ENCODE measurements at regions not wholly inside any gene's neighbourhood (a gene's known extent, or its start where the extent isn't known, plus 50 kb on each side); places are given as distances from the start of the nearest gene placed in this dataset.

DNA sequence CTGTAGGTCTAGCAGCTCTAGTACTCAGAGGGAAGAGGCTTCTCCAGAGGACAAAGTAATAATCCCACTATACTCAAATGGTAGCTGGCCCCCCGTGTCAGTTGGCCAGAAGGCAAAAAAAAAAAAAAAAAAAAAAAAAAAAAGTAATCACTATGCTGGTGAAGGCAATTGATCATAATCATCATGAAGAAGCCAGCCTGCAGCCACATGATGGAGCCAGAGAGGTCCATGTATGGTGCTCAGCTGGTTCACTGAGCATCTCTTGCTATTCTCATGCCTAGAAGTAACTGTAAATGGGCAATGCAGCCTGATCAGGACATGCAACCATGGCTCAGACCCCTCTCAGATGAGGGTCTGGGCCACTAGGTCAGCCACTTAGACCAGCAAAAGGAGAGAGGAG lies 378.8 kb downstream of the MED13L start:
- DNase-seq (no peak), ATAC-seq (no peak)
- no peak overlapping the region for H3K4me3 Mint-ChIP-seq
- peaks cover 29% of the 10 kb centered on the region for H3K27me3 Mint-ChIP-seq (ENCODE audit: low read depth)
- H3K4me1 Mint-ChIP-seq (ENCODE audit: low read depth) = no peaks in the 10 kb centered on the region
- H3K9me3 Mint-ChIP-seq = peaks cover 4% of the 10 kb centered on the region
- H3K36me3 Mint-ChIP-seq (ENCODE audit: insufficient read depth) = no peaks in the 10 kb centered on the region

GRCh38 chr12:115897729-115898128 lies 379.8 kb downstream of the MED13L start:
- DNase-seq = no peak
- Mint-ChIP-seq H3K4me1 (ENCODE audit: low read depth) (no peaks in the 10 kb centered on the region), H3K9me3 (peaks cover 4% of the 10 kb centered on the region), H3K27me3 (ENCODE audit: low read depth) (peaks cover 36% of the 10 kb centered on the region), H3K4me3 (no peak overlapping the region), H3K36me3 (ENCODE audit: insufficient read depth) (no peaks in the 10 kb centered on the region)
- ATAC-seq = no peak

DNA sequence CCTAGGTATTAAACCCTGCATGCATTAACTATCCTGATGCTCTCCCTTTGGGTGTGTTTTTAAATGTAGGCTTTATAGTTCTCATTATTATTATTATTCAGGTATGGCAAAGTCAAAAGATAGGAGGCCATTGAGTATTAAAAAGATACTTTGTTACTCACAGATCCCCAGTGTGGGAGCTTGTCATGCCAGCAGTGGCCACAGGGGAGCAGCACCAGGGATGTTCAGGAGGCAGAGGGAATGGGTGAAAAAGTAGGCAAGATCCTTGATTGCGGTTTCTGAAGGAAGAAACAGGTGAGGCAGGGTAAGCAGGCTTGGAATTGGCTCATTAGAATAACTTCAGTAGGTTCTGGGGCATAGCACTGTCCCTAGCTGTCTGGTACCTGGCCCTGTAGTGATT lies 382.2 kb downstream of the MED13L start:
- no peak overlapping the region for H3K4me3 Mint-ChIP-seq
- DNase-seq = no peak
- peaks cover 4% of the 10 kb centered on the region for H3K9me3 Mint-ChIP-seq
- peaks cover 29% of the 10 kb centered on the region for H3K27me3 Mint-ChIP-seq (ENCODE audit: low read depth)
- H3K4me1 Mint-ChIP-seq (ENCODE audit: low read depth) = no peaks in the 10 kb centered on the region
- ATAC-seq = no peak
- H3K36me3 Mint-ChIP-seq (ENCODE audit: insufficient read depth) = no peaks in the 10 kb centered on the region

DNA sequence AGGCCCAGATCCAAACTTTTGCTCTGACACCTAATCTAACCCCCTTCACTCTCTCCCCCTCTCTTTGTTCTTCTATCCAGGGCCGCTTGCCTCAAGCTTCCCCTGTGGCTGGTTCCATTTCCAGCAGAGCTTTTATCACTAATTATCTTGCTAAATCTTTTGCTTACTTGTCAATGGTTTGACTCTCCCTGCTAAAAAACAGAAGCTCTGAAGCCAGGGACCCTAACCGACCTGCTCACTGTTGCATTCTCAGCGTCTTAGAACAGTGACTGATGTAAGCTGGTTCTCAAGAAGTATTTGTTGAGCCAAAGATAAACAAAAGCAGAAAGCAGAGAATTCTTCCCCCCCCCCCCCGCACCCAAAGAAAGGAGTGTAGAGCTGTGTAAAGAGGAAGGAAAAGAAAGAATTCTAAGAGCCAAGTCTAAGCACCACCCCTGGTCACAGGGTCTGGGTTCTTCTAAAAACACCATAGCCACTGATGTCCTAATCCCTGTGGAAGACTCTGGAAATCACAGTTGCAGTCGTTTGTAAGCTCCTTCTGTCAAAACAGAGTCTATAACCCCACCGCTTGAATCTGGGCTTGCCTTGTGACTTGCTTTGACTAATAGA lies 385.8 kb downstream of the MED13L start:
- H3K36me3 Mint-ChIP-seq (ENCODE audit: insufficient read depth) = no peaks in the 10 kb centered on the region
- no peak overlapping the region for H3K4me3 Mint-ChIP-seq
- no peaks in the 10 kb centered on the region for H3K4me1 Mint-ChIP-seq (ENCODE audit: low read depth)
- H3K9me3 Mint-ChIP-seq = peaks cover 4% of the 10 kb centered on the region
- H3K27me3 Mint-ChIP-seq (ENCODE audit: low read depth) = peaks cover 23% of the 10 kb centered on the region
- DNase-seq = no peak
- no peak for ATAC-seq

GRCh38 chr12:115886666-115887065 lies 390.8 kb downstream of the MED13L start:
- Mint-ChIP-seq H3K36me3 (ENCODE audit: insufficient read depth) (no peaks in the 10 kb centered on the region), H3K9me3 (no peaks in the 10 kb centered on the region), H3K4me1 (ENCODE audit: low read depth) (no peaks in the 10 kb centered on the region), H3K27me3 (ENCODE audit: low read depth) (peaks cover 20% of the 10 kb centered on the region), H3K4me3 (no peak overlapping the region)
- ATAC-seq = no peak
- DNase-seq = no peak

DNA sequence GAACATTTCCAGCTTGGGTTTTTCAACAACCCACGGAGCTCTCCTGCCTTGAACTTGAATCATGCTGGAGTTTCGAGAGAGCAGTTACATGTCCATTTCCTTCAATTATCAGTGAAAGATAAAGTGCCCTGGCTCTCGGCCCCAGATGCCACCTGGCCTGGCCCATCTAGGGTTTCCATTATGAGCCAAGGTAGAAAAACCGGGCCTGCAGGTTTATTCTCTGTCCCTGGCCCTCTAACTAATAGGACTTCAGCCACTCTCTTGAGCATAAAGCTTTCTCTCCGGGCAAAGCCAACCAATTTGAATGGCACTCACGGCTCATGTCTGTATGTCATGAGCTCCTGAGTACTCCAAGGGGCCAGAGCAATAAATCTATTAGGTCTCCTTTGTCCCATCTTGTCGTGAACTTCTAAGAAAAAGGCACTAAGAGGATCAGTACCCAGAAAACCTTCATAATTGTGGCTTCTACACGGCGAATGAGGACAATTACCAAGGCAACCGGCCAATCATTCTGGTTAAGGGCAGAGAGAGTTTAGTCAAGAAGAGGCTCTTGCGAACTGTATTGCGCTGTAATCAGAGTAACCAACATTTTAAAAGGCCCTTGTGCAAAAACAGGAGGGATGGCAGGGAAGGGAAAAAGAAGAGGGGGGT lies 392.3 kb downstream of the MED13L start:
- ATAC-seq = no peak
- H3K4me3 Mint-ChIP-seq = no peak overlapping the region

GRCh38 chr12:115882936-115883335 lies 394.6 kb downstream of the MED13L start:
- H3K4me1 Mint-ChIP-seq (ENCODE audit: low read depth) = no peaks in the 10 kb centered on the region
- no peak for ATAC-seq

More for the DNA sequence above, 392.3 kb downstream of the MED13L start:
- Mint-ChIP-seq H3K4me1 (ENCODE audit: low read depth) (no peaks in the 10 kb centered on the region), H3K36me3 (ENCODE audit: insufficient read depth) (no peaks in the 10 kb centered on the region), H3K27me3 (ENCODE audit: low read depth) (peaks cover 17% of the 10 kb centered on the region), H3K9me3 (no peaks in the 10 kb centered on the region)
- no peak for DNase-seq

DNA sequence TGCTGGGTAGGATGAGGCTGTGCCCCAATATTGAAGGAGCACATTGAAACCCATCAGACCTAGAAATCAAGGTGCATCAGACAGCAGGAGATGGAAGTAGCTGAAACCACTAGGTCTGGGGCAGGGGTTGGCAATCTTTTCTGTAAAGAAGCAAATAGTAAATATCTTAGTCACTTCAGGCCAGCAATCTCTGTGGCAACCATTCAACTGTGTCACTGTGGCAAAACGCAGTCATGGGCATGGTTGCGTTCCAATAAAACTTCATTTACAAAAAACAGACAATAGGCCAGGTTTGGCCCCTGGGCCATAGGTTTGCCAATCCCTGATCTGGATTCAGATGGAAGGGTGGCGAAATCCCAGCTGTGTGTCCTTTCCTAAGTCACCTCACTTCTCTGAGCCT lies 397.3 kb downstream of the MED13L start:
- H3K36me3 Mint-ChIP-seq (ENCODE audit: insufficient read depth) = no peaks in the 10 kb centered on the region
- no peaks in the 10 kb centered on the region for H3K4me1 Mint-ChIP-seq (ENCODE audit: low read depth)
- H3K27me3 Mint-ChIP-seq (ENCODE audit: low read depth) = peaks cover 14% of the 10 kb centered on the region
- H3K9me3 Mint-ChIP-seq = no peaks in the 10 kb centered on the region
- H3K4me3 Mint-ChIP-seq = no peak overlapping the region
- ATAC-seq (no peak), DNase-seq (no peak)

More at GRCh38 chr12:115882936-115883335, 394.6 kb downstream of the MED13L start:
- Mint-ChIP-seq H3K27me3 (ENCODE audit: low read depth) (peaks cover 22% of the 10 kb centered on the region), H3K9me3 (no peaks in the 10 kb centered on the region), H3K36me3 (ENCODE audit: insufficient read depth) (no peaks in the 10 kb centered on the region), H3K4me3 (no peak overlapping the region)
- DNase-seq = no peak

GRCh38 chr12:115879354-115879753 lies 398.1 kb downstream of the MED13L start:
- Mint-ChIP-seq H3K4me1 (ENCODE audit: low read depth) (no peaks in the 10 kb centered on the region), H3K27me3 (ENCODE audit: low read depth) (peaks cover 15% of the 10 kb centered on the region), H3K36me3 (ENCODE audit: insufficient read depth) (no peaks in the 10 kb centered on the region), H3K4me3 (no peak overlapping the region), H3K9me3 (peaks cover 4% of the 10 kb centered on the region)
- ATAC-seq (no peak), DNase-seq (no peak)

DNA sequence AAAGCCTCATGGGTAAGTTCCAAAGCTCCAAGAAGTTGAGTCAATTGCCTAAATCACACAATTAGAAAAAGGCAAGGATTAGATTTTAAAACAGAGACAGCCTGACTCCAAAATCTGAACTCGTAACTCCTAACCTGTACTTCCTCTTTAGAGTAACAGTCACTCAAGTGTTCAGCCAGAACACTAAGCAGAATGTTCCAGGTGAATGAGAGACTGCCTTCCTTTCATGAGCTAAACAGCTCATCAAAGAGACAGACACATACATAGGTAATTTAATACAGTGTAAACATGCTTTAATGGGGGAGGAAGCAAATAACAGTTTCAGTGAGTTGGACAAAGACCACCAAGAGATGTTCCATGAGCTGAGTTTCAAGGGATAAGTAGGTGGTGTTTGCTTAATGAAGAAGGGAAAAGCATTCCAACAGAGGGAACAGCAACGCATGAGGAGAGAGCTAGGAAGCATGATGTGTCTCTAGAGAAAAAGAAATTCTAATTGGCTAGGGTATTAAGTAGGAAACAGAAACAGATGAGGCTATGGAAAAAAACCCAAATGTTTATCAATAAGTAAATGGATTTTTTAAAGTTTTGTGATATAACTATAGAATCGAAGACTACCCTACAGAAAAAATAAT lies 403.9 kb downstream of the MED13L start:
- Mint-ChIP-seq H3K36me3 (ENCODE audit: insufficient read depth) (no peaks in the 10 kb centered on the region), H3K9me3 (peaks cover 4% of the 10 kb centered on the region), H3K4me3 (no peak overlapping the region), H3K27me3 (ENCODE audit: low read depth) (peaks cover 22% of the 10 kb centered on the region), H3K4me1 (ENCODE audit: low read depth) (no peaks in the 10 kb centered on the region)
- DNase-seq (no peak), ATAC-seq (no peak)

GRCh38 chr12:115872919-115873357 lies 404.6 kb downstream of the MED13L start:
- Mint-ChIP-seq H3K27me3 (ENCODE audit: low read depth) (peaks cover 26% of the 10 kb centered on the region), H3K4me1 (ENCODE audit: low read depth) (no peaks in the 10 kb centered on the region), H3K4me3 (no peak overlapping the region), H3K36me3 (ENCODE audit: insufficient read depth) (no peaks in the 10 kb centered on the region), H3K9me3 (peaks cover 4% of the 10 kb centered on the region)
- ATAC-seq = no peak
- no peak for DNase-seq

DNA sequence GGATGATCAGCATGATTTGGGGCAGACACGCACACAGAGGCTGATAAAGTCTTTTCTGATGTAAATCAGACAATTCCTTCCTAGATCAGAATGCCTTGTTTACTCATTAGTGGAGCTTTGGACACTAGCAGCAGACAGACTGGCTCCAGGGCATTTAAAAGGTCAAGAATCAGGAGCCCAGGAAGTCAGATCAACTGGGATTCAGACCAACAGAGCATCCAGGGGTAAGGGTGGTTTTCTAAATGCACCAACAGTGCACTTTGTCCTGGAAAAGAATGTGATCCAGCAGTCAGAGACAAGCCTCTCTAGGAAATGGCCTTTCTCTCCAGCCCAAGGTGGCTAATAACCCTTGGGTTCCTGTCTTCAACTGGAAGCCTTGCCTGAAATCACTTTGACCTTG lies 405.3 kb downstream of the MED13L start:
- no peak overlapping the region for H3K4me3 Mint-ChIP-seq
- peaks cover 4% of the 10 kb centered on the region for H3K9me3 Mint-ChIP-seq
- peaks cover 26% of the 10 kb centered on the region for H3K27me3 Mint-ChIP-seq (ENCODE audit: low read depth)
- H3K36me3 Mint-ChIP-seq (ENCODE audit: insufficient read depth) = no peaks in the 10 kb centered on the region
- no peaks in the 10 kb centered on the region for H3K4me1 Mint-ChIP-seq (ENCODE audit: low read depth)
- no peak for DNase-seq
- no peak for ATAC-seq

DNA sequence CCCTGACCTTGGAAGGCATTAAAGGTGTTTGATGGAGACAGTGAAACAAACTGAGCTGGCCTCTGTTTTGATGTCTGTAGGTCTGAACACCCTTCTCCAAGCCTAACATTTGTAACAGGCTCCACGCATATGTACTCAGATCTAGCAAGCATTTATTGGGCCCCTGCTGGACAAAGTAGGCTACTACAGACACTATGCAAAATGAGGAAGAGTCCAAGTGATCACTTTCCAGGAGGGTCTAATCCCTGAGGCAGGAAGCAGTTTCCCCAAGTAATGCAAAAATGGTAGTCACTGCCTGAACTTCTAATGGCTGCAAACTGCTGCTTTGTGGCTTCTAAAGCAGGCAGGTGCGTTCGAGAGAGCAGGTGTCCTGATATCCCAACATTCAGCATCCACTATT lies 405.8 kb downstream of the MED13L start:
- no peaks in the 10 kb centered on the region for H3K4me1 Mint-ChIP-seq (ENCODE audit: low read depth)
- DNase-seq (no peak), ATAC-seq (no peak)
- no peak overlapping the region for H3K4me3 Mint-ChIP-seq
- H3K9me3 Mint-ChIP-seq = peaks cover 4% of the 10 kb centered on the region
- peaks cover 26% of the 10 kb centered on the region for H3K27me3 Mint-ChIP-seq (ENCODE audit: low read depth)
- no peaks in the 10 kb centered on the region for H3K36me3 Mint-ChIP-seq (ENCODE audit: insufficient read depth)

- H3K4me3 Mint-ChIP-seq = no peak overlapping the region
- peaks cover 26% of the 10 kb centered on the region for H3K27me3 Mint-ChIP-seq (ENCODE audit: low read depth)
- H3K36me3 Mint-ChIP-seq (ENCODE audit: insufficient read depth) = no peaks in the 10 kb centered on the region
- no peak for ATAC-seq
- H3K4me1 Mint-ChIP-seq (ENCODE audit: low read depth) = no peaks in the 10 kb centered on the region
- H3K9me3 Mint-ChIP-seq = peaks cover 4% of the 10 kb centered on the region
- DNase-seq = no peak
These were observed 407.0 kb downstream of the MED13L start for GRCh38 chr12:115870510-115870909.

DNA sequence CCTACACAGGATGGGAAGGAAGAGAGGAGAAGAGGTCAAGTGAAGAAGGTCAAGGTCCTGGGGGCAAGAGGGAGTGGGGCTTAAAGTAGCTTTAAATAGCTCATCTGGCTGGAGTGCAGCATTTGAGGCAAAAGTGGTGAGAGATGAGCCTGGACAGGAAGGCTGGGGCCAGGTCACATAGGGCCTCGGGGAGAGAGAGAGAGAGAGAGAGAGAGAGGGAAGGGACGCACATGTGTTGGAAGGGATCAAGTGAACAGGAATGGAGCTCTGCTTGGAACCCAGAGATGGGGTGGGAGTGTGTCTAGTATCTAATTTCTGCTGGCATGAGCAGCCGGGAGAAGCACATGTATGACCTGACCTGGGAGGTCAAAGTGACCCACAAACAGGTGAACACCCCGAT lies 407.5 kb downstream of the MED13L start:
- ATAC-seq = no peak
- H3K27me3 Mint-ChIP-seq (ENCODE audit: low read depth) = peaks cover 26% of the 10 kb centered on the region
- no peaks in the 10 kb centered on the region for H3K36me3 Mint-ChIP-seq (ENCODE audit: insufficient read depth)
- H3K4me1 Mint-ChIP-seq (ENCODE audit: low read depth) = no peaks in the 10 kb centered on the region
- DNase-seq = no peak
- peaks cover 4% of the 10 kb centered on the region for H3K9me3 Mint-ChIP-seq
- H3K4me3 Mint-ChIP-seq = no peak overlapping the region
